H9 (cell line): ENCODE measurements at regions not wholly inside any gene's neighbourhood (a gene's known extent, or its start where the extent isn't known, plus 50 kb on each side); places are given as distances from the start of the nearest gene placed in this dataset.
"Not testable (repeated sequence)": the region's sequence is repeated elsewhere in the genome, so short reads cannot be mapped to it uniquely, and the experiment has no call there.

Experiments used
- DNase-seq: peaks from one replicate; pipeline ENCODE4 v3.0.0-alpha.2; 2017
- H2AFZ ChIP-seq: one replicate; pipeline ENCODE4 v1.6.1; 2013; ENCODE audit warnings: mild to moderate bottlenecking, low read length, control low read depth, moderate library complexity
- H2AK5ac ChIP-seq: 2 replicates; pipeline ENCODE4 v1.6.1; 2013; ENCODE audit warnings: low read length, control low read depth, mixed read lengths; ENCODE audit not compliant: insufficient read length
- H2BK120ac ChIP-seq: one replicate; pipeline ENCODE4 v1.6.1; 2013; ENCODE audit warnings: low read depth, mild to moderate bottlenecking, low read length, control low read depth, inconsistent platforms; ENCODE audit not compliant: poor library complexity, severe bottlenecking
- H2BK12ac ChIP-seq: 2 replicates; pipeline ENCODE4 v1.6.1; 2013; ENCODE audit warnings: low read length, control low read depth, mixed read lengths, low read depth; ENCODE audit not compliant: insufficient read length
- H2BK15ac ChIP-seq: 2 replicates; pipeline ENCODE4 v1.6.1; 2013; ENCODE audit warnings: low read depth, low read length, control low read depth
- H2BK20ac ChIP-seq: one replicate; pipeline ENCODE4 v1.6.1; 2013; ENCODE audit warnings: low read depth, mild to moderate bottlenecking, low read length, control low read depth, inconsistent platforms; ENCODE audit not compliant: poor library complexity, severe bottlenecking
- H2BK5ac ChIP-seq: 2 replicates; pipeline ENCODE4 v1.6.1; 2013; ENCODE audit warnings: low read length, control low read depth, mixed read lengths; ENCODE audit not compliant: insufficient read length
- H3K14ac ChIP-seq: 2 replicates; pipeline ENCODE4 v1.6.1; 2013; ENCODE audit warnings: low read length, control low read depth; ENCODE audit not compliant: insufficient read depth
- H3K18ac ChIP-seq: 2 replicates; pipeline ENCODE4 v1.6.1; 2013; ENCODE audit warnings: low read depth, mild to moderate bottlenecking, mixed read lengths, low read length, control low read depth; ENCODE audit not compliant: insufficient read length
- H3K23ac ChIP-seq: 2 replicates; pipeline ENCODE4 v1.6.1; 2013; ENCODE audit warnings: low read length, control low read depth, mixed read lengths, low read depth; ENCODE audit not compliant: insufficient read length
- H3K23me2 ChIP-seq: 2 replicates; pipeline ENCODE4 v1.6.1; 2013; ENCODE audit warnings: low read depth, mild to moderate bottlenecking, mixed read lengths, low read length, control low read depth; ENCODE audit not compliant: insufficient read length, poor library complexity, severe bottlenecking
- H3K27ac ChIP-seq: 2 replicates; pipeline ENCODE4 v1.5.1; 2013; ENCODE audit warnings: low read length, control low read depth, mixed read lengths, low read depth; ENCODE audit not compliant: insufficient read length
- H3K27me3 ChIP-seq: 2 replicates; pipeline ENCODE4 v1.6.1; 2013; ENCODE audit warnings: low read length, control low read depth, inconsistent platforms; ENCODE audit not compliant: insufficient read depth
- H3K4ac ChIP-seq: 2 replicates; pipeline ENCODE4 v1.6.1; 2013; ENCODE audit warnings: low read depth, mild to moderate bottlenecking, control low read depth, inconsistent platforms, low read length, moderate library complexity
- H3K4me1 ChIP-seq: 2 replicates; pipeline ENCODE4 v1.6.1; 2013; ENCODE audit warnings: low read length, control low read depth, inconsistent platforms; ENCODE audit not compliant: insufficient read depth
- H3K4me2 ChIP-seq: 2 replicates; pipeline ENCODE4 v1.6.1; 2013; ENCODE audit warnings: low read length, control low read depth, mixed read lengths; ENCODE audit not compliant: insufficient read length, insufficient read depth
- H3K56ac ChIP-seq: 2 replicates; pipeline ENCODE4 v1.6.1; 2013; ENCODE audit warnings: low read depth, mild to moderate bottlenecking, mixed read lengths, low read length, control low read depth; ENCODE audit not compliant: insufficient read length
- H3K79me1 ChIP-seq: 2 replicates; pipeline ENCODE4 v1.6.1; 2013; ENCODE audit warnings: low read depth, mild to moderate bottlenecking, moderate library complexity, low read length, control low read depth, inconsistent platforms; ENCODE audit not compliant: insufficient read depth, poor library complexity, severe bottlenecking
- H3K79me2 ChIP-seq: 2 replicates; pipeline ENCODE4 v1.6.1; 2013; ENCODE audit warnings: low read length, control low read depth, inconsistent platforms; ENCODE audit not compliant: insufficient read depth
- H3K9ac ChIP-seq: 2 replicates; pipeline ENCODE4 v1.6.1; 2013; ENCODE audit warnings: low read length, control low read depth, mixed read lengths; ENCODE audit not compliant: insufficient read length; ENCODE audit errors: extremely low read depth
- H3K9me3 ChIP-seq: one replicate; pipeline ENCODE4 v1.6.1; 2013; ENCODE audit warnings: low read depth, low read length, inconsistent platforms; ENCODE audit not compliant: control insufficient read depth
- H3T11ph ChIP-seq: one replicate; pipeline ENCODE4 v1.6.1; 2013; ENCODE audit warnings: mild to moderate bottlenecking, low read length, control low read depth, inconsistent platforms
- H4K20me1 ChIP-seq: one replicate; pipeline ENCODE4 v1.6.1; 2013; ENCODE audit not compliant: control insufficient read depth, insufficient read length, insufficient read depth
- H4K5ac ChIP-seq: 2 replicates; pipeline ENCODE4 v1.6.1; 2013; ENCODE audit warnings: low read depth, mild to moderate bottlenecking, mixed read lengths, low read length, control low read depth; ENCODE audit not compliant: insufficient read length
- H4K8ac ChIP-seq: replicated peaks from 2 replicates; pipeline ENCODE4 v1.6.1; 2013; ENCODE audit warnings: low read length, control low read depth, mixed read lengths, low read depth; ENCODE audit not compliant: insufficient read length
- H4K91ac ChIP-seq: 2 replicates; pipeline ENCODE4 v1.6.1; 2013; ENCODE audit warnings: low read depth, mild to moderate bottlenecking, moderate library complexity, mixed read lengths, low read length, control low read depth; ENCODE audit not compliant: insufficient read length
- H3K27ac Mint-ChIP-seq, 3 experiments: 2 replicates in 2 of 3; 3 replicates in 1 of 3; pipeline ENCODE4 v1.8.0; 2020 to 2021; ENCODE audit warnings: mixed read lengths in 3 of 3, mild to moderate bottlenecking in 1 of 3, moderate library complexity in 1 of 3
- H3K27me3 Mint-ChIP-seq: 2 replicates; pipeline ENCODE4 v1.8.0; 2021; ENCODE audit warnings: low read depth, mild to moderate bottlenecking, moderate library complexity, mixed read lengths
- H3K36me3 Mint-ChIP-seq, 3 experiments: 2 replicates in 2 of 3; 3 replicates in 1 of 3; pipeline ENCODE4 v1.8.0; 2020 to 2021; ENCODE audit warnings: low read depth in 3 of 3, mixed read lengths in 3 of 3; ENCODE audit not compliant: insufficient read depth in 1 of 3
- H3K4me1 Mint-ChIP-seq, 2 experiments: 2 replicates each; pipeline ENCODE4 v1.8.0; 2020; ENCODE audit warnings: mixed read lengths in 2 of 2
- H3K4me3 Mint-ChIP-seq, 2 experiments: 2 replicates in 1 of 2; 3 replicates in 1 of 2; pipeline ENCODE4 v1.8.0; 2020 to 2021; ENCODE audit warnings: mild to moderate bottlenecking in 2 of 2, mixed read lengths in 2 of 2, moderate library complexity in 1 of 2
- H3K9me3 Mint-ChIP-seq, 2 experiments: 2 replicates in 1 of 2; 3 replicates in 1 of 2; pipeline ENCODE4 v1.8.0; 2020; ENCODE audit warnings: mild to moderate bottlenecking in 2 of 2, mixed read lengths in 2 of 2, moderate library complexity in 1 of 2
- WGBS: extraction: QIAGEN DNeasy Blood & Tissue Kit; methylation state at CpG from one replicate; pipeline ENCODE4 v1.1.7; 2013; ENCODE audit warnings: missing lambda C conversion rate, low lambda C conversion rate, mixed read lengths; ENCODE audit not compliant: insufficient read length; ENCODE audit errors: extremely low coverage; 5-methylcytosine and 5-hydroxymethylcytosine counted together
- TF ChIP-seq, protein P1 (sequence below): fragments of 200-600 bp; sonication (generic); conservative IDR thresholded peaks from 3 replicates; pipeline ENCODE4 v1.8.0; 2021; ENCODE audit warnings: antibody characterized with exemption, mild to moderate bottlenecking

DNA sequence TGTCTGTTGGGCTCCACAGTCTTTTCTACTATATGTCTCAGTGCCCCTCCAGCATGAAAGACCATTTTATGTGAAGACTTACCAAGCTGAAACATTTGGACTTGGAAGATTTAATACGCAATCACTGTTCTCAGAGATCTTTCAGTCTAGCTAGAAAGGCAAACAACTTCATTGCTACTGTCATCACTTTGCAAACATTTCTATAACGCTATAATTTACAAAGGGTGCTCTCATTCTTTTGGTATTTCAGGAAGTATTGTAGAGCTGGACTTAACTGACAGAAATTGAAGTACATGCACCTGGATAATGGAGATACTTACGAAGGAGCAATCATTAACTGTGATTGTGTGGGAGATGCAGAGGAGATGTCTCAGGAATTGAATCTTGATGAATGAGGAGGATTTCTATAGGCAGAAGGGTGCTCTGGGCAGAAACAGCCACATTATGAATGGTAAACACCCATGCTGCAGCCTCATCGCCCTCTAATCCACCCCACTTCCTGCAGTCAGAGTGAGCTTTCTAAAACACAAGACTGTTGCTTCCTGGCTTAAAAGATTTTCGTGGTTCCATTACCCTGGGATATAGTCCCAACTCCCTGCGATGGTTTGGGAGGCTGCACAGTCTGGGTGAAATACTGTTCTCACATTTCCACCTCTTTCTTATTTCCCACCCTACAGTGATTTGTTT lies 75.1 kb upstream of the GNG12 start:
- no peak overlapping the region for H2BK20ac ChIP-seq
- H3K4me2 ChIP-seq: no peak overlapping the region
- no peak overlapping the region for H3K56ac ChIP-seq
- no peak for DNase-seq
- no peak overlapping the region for H2BK5ac ChIP-seq
- H2BK12ac ChIP-seq: no peak overlapping the region
- no peak overlapping the region for H3K4ac ChIP-seq
- no peak overlapping the region for H3T11ph ChIP-seq
- Mint-ChIP-seq H3K27ac (no peak overlapping the region), H3K36me3 (no peaks in the 10 kb centered on the region), H3K4me3 (no peak overlapping the region), H3K4me1 (peaks cover 12% of the 10 kb centered on the region in 2 experiments), H3K27me3 (peaks cover 6% of the 10 kb centered on the region; the same call in 1 of the 2 replicates), H3K9me3 (peaks cover 0 to 5% of the 10 kb centered on the region in 2 experiments; a peak in 2 of 5 replicates)
- no peaks in the 10 kb centered on the region for H3K79me2 ChIP-seq
- no peaks in the 10 kb centered on the region for H3K4me1 ChIP-seq
- no peak overlapping the region for H2BK120ac ChIP-seq
- H4K8ac ChIP-seq: no peak overlapping the region
- no peak overlapping the region for H2BK15ac ChIP-seq
- no peak overlapping the region for H3K9ac ChIP-seq
- no peak overlapping the region for H4K5ac ChIP-seq
- no peak overlapping the region for H3K18ac ChIP-seq
- H3K9me3 ChIP-seq: no peaks in the 10 kb centered on the region
- TF ChIP-seq, protein P1, sequence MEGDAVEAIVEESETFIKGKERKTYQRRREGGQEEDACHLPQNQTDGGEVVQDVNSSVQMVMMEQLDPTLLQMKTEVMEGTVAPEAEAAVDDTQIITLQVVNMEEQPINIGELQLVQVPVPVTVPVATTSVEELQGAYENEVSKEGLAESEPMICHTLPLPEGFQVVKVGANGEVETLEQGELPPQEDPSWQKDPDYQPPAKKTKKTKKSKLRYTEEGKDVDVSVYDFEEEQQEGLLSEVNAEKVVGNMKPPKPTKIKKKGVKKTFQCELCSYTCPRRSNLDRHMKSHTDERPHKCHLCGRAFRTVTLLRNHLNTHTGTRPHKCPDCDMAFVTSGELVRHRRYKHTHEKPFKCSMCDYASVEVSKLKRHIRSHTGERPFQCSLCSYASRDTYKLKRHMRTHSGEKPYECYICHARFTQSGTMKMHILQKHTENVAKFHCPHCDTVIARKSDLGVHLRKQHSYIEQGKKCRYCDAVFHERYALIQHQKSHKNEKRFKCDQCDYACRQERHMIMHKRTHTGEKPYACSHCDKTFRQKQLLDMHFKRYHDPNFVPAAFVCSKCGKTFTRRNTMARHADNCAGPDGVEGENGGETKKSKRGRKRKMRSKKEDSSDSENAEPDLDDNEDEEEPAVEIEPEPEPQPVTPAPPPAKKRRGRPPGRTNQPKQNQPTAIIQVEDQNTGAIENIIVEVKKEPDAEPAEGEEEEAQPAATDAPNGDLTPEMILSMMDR: no peak
- H3K27me3 ChIP-seq: no peaks in the 10 kb centered on the region
- H4K20me1 ChIP-seq: no peaks in the 10 kb centered on the region
- H3K23me2 ChIP-seq: no peaks in the 10 kb centered on the region
- H3K23ac ChIP-seq: no peak overlapping the region
- H2AK5ac ChIP-seq: no peak overlapping the region
- no peak overlapping the region for H4K91ac ChIP-seq
- no peak overlapping the region for H2AFZ ChIP-seq
- H3K14ac ChIP-seq: no peak overlapping the region
- no CpG with 5 or more reads among the region's 6 CpGs for WGBS
- H3K79me1 ChIP-seq: no peaks in the 10 kb centered on the region
- no peak overlapping the region for H3K27ac ChIP-seq

DNA sequence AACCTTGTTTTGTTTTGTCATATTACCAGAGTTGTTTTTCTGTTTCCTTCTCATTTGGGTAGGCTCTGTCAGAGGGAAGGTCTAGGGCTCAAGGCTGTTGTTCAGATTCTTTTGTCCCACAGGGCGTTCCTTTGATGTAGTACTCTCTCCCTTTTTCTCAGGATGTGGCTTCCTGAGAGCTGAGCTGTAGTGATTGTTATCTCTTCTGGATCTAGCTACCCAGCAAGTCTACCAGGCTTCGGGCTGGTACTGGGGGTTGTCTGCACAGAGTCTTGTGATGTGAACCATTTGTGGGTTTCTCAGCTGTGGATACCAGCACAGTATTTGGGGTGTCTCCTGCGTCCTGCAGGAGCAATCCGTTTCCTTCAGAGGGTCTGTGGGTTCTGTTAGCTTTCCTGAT lies 74.2 kb upstream of the GNG12 start:
- H3K27ac ChIP-seq, DNase-seq, H3K79me2 ChIP-seq, H4K91ac ChIP-seq, H2BK20ac ChIP-seq, H3K56ac ChIP-seq, H2BK15ac ChIP-seq, H3T11ph ChIP-seq, H3K4me2 ChIP-seq, H2BK120ac ChIP-seq, H2BK12ac ChIP-seq, H4K20me1 ChIP-seq, H2AFZ ChIP-seq, H3K9ac ChIP-seq, H3K23me2 ChIP-seq, H3K4me1 ChIP-seq, H4K8ac ChIP-seq, H3K9me3 Mint-ChIP-seq, H3K4me3 Mint-ChIP-seq, H3K23ac ChIP-seq, H3K4ac ChIP-seq, H3K36me3 Mint-ChIP-seq, H3K18ac ChIP-seq, H3K79me1 ChIP-seq, H3K14ac ChIP-seq, H2AK5ac ChIP-seq, H2BK5ac ChIP-seq, H3K27me3 ChIP-seq, H3K9me3 ChIP-seq, H4K5ac ChIP-seq, H3K27ac Mint-ChIP-seq, H3K27me3 Mint-ChIP-seq: not testable (repeated sequence)
- peaks cover 12% of the 10 kb centered on the region in 2 experiments for H3K4me1 Mint-ChIP-seq
- WGBS: no CpG with 5 or more reads among the region's 4 CpGs
